ENCODE measurements at regions not wholly inside any gene's neighbourhood (a gene's known extent, or its start where the extent isn't known, plus 50 kb on each side); places are given as distances from the start of the nearest gene placed in this dataset.

GRCh38 chr13:83214452-83214851 lies 667.8 kb downstream of the SLITRK1 start:
- in situ Hi-C loops (cut with MboI; ENCODE audit: low sequenced_read_pairs), result no loop called here
- Histone ChIP-seq H3K23ac (ENCODE audit: low read depth, low read length) (peak overlapping the region; percentile 18; the same call in 1 of the 2 replicates), H4K20me1 (ENCODE audit: insufficient read depth, low read length) (no peaks in the 10 kb centered on the region), H4K91ac (ENCODE audit: insufficient read depth, low read depth, low read length) (peak overlapping the region; percentile 84), H2AK9ac (replicated peaks; ENCODE audit: low read depth, low read length, poor library complexity) (no peak overlapping the region), H3K18ac (ENCODE audit: low read depth, low read length) (peak overlapping the region; percentile 79; the same call in 1 of the 2 replicates), H2BK20ac (ENCODE audit: low read depth, low read length) (peak overlapping the region; percentile 92), H3K4ac (ENCODE audit: low read depth, low read length) (peak overlapping the region; percentile 83; the same call in 1 of the 2 replicates), H3K27ac (ENCODE audit: insufficient read depth, low read length) (peak overlapping the region; percentile 76; the same call in 1 of the 2 replicates), H2BK15ac (ENCODE audit: low read depth, low read length) (peak overlapping the region; percentile 94; the same call in 2 of the 3 replicates), H3K9me3 (ENCODE audit: control insufficient read depth, insufficient read depth, low read length) (peaks cover 4% of the 10 kb centered on the region), H2AFZ (replicated peaks; ENCODE audit: low read length, poor library complexity) (no peak overlapping the region), H3K4me1 (ENCODE audit: control insufficient read depth, insufficient read depth, low read length) (peaks cover 12% of the 10 kb centered on the region; the same call in 1 of the 2 replicates), H3K14ac (replicated peaks; ENCODE audit: low read depth, low read length) (peak overlapping the region; percentile 79), H3K56ac (ENCODE audit: extremely low read depth, insufficient read depth, low read length) (no peak overlapping the region), H4K8ac (ENCODE audit: low read depth in 2 of 2, low read length in 2 of 2) (peak overlapping the region; percentile 80 to 88), H3K9me1 (ENCODE audit: insufficient read depth, low read length) (no peaks in the 10 kb centered on the region; the same call in 1 of the 2 replicates), H2BK120ac (ENCODE audit: low read depth, low read length) (peak overlapping the region; percentile 94), H3K79me1 (ENCODE audit: low read depth in 1 of 2, low read length in 2 of 2) (no peaks in the 10 kb centered on the region), H3K36me3 (ENCODE audit: control insufficient read depth, insufficient read depth, low read length) (no peaks in the 10 kb centered on the region), H3K4me2 (ENCODE audit: low read depth, low read length) (no peak overlapping the region; the same call in 1 of the 2 replicates), H2BK5ac (ENCODE audit: low read depth, low read length, poor library complexity, severe bottlenecking) (peak overlapping the region; percentile 92), H3K27me3 (ENCODE audit: control insufficient read depth, insufficient read depth, low read length) (no peaks in the 10 kb centered on the region), H3K9ac (ENCODE audit: low read depth, low read length) (no peak overlapping the region), H2AK5ac (ENCODE audit: low read depth, low read length) (0 out of 2 replicates have a peak overlapping the region, but pooled peaks have one; percentile 10), H3K4me3 (ENCODE audit: insufficient read depth, low read depth, low read length) (no peak overlapping the region), H4K5ac (ENCODE audit: low read depth, low read length) (peak overlapping the region; percentile 91; the same call in 1 of the 2 replicates)
- intact Hi-C loops (cut with micrococcal nuclease), result loop anchor here (5.0 to 10.0 kb wide), 2 partner anchors 127 to 470 kb away; no protein-coding TSS in a partner anchor
- dilution Hi-C loops (cut with HindIII; ENCODE audit: low sequenced_read_pairs, unreplicated experiment), result no loop called here
- no TSS peak for BruUV-seq (replicated peaks)
- no peak for TF ChIP-seq MAZ (IDR thresholded peaks at IDR 0.05; ENCODE audit: borderline replicate concordance, low read depth, low read length)
- TF ChIP-seq USF2 (IDR thresholded peaks at IDR 0.05; ENCODE audit: low read depth, low read length), result no peak
- no peak for TF ChIP-seq CEBPB (IDR thresholded peaks at IDR 0.05; ENCODE audit: low read depth, low read length)
- no peak for TF ChIP-seq MXI1 (IDR thresholded peaks at IDR 0.05; ENCODE audit: borderline replicate concordance, low read depth, low read length)
- no peak for TF ChIP-seq BHLHE40 (IDR thresholded peaks at IDR 0.05; ENCODE audit: low read depth, low read length)
- no peak for TF ChIP-seq ELK1 (IDR thresholded peaks at IDR 0.05; ENCODE audit: borderline replicate concordance, low read depth, low read length)
- TF ChIP-seq RCOR1 (IDR thresholded peaks at IDR 0.05; ENCODE audit: insufficient replicate concordance, low read length), result no peak
- no peak for TF ChIP-seq RAD21 (IDR thresholded peaks at IDR 0.05; ENCODE audit: low read length)
- no peak for TF ChIP-seq NFE2L2 (IDR thresholded peaks at IDR 0.05; ENCODE audit: low read depth, low read length)
- no peak for TF ChIP-seq FOS (IDR thresholded peaks at IDR 0.05; ENCODE audit: low read depth, low read length)
- TF ChIP-seq RFX5 (IDR thresholded peaks at IDR 0.05; ENCODE audit: low read depth, low read length), result no peak
- CTCF ChIA-PET, result no interaction called here
- POLR2A ChIA-PET (ENCODE audit: unreplicated experiment), result no interaction called here
- no CpG with 5 or more reads among the region's 1 CpG for WGBS, 2 experiments (ENCODE audit: extremely low coverage in 2 of 2, insufficient read length in 1 of 2)
- ATAC-seq (ENCODE audit: low read depth) (no peak), DNase-seq (peak; percentile 53)

Data from IMR-90 (cell line).